ENCODE measurements at regions not wholly inside any gene's neighbourhood (a gene's known extent, or its start where the extent isn't known, plus 50 kb on each side); places are given as distances from the start of the nearest gene placed in this dataset.
"Not testable (repeated sequence)": the region's sequence is repeated elsewhere in the genome, so short reads cannot be mapped to it uniquely, and the experiment has no call there.

DNA sequence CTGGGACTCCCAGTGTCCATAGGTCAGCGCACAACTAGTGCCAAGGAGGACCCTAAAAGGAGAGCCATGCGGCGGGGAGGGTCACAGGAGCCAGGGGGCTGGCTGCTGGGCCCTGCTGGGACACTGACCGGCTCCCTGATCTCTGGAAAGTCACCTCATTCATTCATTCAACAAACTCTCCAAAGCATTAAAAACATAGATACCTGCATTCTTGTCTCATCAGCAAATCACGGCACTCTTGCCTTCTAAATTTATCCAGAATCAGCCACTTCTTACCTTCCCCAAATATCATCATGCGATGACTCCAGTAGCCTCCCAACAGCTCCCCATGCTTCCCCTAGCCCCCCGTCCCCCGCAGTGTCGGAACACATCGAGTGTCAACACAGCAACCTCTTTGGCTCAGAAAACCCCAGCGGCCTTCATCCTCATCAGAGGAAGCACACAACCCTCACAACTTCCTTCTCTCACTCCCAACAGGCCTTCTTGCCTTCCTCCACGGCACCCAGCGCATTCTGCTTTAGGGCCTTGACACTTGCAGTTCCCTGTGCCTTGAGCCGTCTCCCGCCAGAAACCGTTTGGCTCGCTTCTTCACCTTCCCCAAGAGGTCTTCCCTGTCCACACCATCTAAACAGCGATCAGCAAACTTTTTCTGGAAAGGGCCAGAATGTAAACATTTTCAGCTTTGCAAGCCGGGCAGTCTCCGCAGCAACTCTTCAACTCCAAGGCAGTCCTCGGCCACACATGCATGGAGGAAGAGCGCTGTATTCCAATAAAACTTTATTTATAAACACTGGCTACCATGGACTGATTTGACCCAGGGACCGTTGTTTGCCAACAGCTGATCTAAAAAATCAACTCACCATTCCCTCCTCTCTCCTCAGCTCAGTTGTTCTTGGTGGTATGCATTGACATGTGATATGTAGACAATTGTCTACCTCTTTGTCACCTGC lies 119.5 kb upstream of the TNRC6C start:
- DNase-seq (ENCODE audit: low read depth): no peak

DNA sequence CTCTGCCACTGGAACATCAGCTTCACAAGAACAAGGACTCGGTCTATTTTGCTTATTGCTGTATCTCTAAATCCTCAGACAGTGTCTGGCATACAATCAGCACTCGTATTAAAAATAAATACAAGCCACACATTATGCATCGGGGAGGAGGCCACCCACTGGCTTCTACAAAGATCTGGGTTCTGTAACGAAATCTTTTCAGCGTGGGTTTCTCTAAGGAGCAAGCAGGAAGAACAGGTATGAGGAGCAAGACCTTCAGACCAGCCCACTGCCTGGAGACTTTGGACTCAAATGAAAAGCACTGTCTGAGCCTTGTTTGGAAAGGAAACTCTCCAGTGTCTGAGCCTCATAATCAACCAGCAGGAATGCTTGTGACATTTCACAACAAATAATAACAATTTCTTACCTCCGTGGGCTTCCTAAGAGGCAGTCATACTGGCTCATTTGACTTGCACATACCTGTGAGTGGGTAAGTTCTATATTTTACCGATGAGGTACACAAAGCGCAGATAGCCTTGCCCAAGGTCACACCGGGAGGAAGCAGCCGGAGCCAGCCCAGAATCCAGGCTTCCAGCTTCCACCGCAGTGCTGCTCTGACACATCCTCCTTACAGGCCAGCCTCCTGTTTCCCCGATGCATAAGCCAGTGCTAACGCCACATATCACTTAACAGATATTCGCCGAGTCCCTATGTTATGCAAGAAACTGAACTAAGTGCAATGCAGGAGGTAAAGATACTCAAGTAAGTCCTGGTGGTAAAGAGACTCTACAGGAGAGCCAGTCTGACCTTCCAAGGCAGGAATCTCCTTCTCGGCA lies 118.6 kb upstream of the TNRC6C start:
- DNase-seq (ENCODE audit: low read depth): no peak

DNA sequence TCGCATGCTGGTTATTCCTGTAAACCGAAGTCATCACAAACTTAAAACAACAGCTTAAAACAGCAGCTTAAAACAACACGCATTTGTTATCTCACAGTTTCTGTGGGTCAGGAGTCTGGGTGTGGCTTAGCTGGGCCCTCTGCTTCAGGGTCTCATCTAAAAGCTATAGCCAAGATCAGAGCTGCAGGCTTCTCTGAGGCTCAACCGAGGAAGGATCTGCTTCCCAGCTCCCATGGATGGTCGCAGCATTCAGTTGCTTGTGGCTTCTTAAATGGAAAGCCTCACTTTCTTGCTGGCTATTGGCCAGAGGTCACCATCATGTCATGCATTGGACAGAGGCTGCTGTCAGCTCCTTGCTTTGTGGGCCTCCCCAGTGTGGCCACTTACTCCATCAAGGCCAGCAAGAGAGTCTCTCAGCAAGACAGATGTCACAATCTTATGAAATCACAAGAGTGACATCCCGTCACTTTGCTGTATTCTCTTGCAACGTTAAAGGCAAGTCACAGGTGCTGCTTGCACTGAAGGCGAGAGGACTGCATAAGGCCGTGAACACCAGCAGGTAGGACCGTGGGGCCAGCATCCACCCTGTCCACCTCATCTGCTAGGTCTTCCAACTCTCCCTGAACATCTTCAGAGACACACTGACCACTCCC lies 117.9 kb upstream of the TNRC6C start:
- DNase-seq (ENCODE audit: low read depth): no peak

DNA sequence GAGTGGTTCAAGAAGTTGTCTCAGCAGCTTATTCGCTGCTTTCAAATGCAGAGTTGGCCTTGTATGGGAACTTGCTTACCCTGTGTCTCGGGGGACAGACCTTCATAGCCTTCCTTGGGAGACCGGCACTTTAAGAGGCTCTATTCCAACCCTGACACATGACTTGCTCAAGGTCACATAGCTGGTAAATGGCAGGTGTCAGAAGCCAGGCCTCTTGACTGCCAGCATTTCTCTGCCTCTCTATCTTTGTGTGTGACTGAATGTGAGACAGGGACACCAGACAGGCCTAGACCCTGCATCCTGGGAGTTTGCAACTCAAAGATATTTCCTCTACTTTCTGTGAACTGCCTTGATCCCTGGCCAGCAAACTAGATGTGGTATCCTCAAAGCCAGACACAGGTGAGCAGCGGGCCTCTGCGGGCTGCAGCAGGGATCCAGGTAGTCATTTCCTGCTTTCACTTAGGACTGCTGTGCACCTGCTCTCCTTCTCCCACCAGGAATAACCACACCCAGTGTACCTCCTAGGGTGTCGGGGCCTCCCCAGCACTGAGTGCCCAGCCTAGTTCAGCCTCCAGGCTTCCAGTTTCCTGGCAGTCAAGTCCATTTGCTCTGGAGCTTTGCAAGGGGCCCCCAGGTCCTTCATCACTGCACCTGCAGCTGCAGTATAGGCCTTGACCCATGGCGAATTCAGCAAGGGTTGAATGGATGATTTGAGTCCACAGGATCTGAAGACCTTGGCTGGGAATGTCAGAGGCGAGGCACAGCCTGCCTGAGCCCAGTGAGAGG lies 116.6 kb upstream of the TNRC6C start:
- no peak for DNase-seq (ENCODE audit: low read depth)

DNA sequence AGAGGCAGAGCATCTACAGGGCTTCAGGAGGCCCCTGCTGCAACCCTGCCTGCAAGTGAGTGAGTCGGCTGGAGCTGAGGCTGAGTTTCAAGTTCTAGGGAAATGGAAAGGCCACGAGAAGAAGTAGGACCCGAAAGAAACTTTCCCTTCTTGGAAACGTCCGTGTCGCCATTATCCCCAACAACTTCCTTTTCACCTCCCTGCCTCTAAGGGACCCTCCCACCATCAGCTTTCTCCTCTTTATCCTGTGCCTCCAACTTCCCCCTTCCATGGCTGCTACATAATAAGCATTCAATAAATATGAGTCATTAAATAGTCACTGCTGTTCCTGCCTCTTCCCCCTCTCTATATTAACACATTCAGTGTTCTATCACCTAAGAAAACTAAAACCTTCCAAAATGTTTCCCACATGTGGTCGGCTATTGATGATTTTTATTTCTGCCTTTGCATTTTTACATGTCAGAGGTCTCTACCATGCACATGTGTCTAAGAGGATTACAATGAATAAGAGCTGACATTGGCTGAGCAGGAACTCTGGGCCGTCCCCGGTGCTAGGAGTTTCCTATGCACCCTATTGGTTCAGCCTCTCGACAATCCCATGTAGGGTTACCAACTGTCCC lies 115.9 kb upstream of the TNRC6C start:
- no peak for DNase-seq (ENCODE audit: low read depth)

DNA sequence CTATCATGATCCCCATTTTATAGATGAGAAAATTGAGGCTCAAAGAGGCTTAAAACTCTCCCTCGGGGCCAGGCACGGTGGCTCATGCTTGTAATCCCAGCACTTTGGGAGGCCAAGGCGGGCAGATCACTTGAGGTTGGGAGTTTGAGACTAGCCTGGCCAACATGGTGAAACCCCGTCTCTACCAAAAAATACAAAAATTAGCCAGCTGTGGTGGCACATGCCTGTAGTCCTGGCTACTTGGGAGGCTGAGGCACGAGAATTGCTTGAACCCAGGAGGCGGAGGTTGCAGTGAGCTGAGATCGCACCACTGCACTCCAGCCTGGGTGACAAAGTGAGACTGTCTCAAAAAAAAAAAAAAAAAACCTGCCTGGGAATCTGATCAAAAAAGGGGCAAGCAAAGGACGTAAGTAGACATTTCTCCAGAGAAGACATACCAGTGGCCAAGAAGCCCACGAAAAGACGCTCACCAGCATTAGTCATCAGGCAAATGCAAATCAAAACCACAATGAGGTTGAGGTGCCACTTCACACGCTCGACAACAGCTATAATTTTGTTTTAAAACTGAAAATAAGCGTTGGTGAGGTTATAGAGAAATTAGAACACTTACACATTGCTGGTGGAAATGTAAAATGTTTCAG lies 115.1 kb upstream of the TNRC6C start:
- DNase-seq (ENCODE audit: low read depth): not testable (repeated sequence)

DNA sequence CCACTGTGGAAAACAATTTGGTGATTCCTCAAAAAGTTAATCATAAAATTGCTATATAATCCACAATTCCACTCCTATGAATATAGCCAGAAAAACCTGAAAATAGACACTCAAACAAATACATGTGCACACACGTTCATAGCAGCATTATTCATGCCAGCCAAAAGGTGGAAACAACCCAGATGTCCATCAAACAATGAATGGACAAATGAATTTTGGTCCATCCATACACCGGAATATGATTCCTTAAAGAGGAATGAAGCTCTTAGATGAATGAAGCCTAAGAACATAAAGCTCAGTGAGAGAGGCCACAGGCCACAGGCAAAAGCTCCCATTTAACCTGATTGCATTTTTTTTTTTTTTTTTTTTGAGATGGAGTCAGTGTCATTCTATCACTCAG lies 114.6 kb upstream of the TNRC6C start:
- no peak for DNase-seq (ENCODE audit: low read depth)

DNA sequence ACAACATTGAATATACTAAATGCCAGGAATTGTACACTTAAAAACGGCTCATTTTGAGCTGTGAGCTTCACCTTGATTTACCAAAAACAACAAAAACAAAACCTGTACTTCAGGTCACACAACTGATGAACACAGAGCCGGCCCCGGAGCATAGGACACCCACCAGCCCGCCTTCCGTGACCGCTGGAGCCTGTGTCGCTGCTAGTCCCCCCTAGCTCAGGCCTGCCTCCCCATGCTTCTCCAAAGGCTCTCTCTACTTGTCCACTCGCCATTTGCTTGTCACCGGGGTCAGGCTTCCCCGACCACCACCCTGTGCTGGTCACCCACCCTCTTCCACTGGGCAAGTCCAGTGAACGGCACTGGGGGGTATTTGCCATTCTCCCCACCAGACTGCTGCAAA lies 113.8 kb upstream of the TNRC6C start:
- no peak for DNase-seq (ENCODE audit: low read depth)

DNA sequence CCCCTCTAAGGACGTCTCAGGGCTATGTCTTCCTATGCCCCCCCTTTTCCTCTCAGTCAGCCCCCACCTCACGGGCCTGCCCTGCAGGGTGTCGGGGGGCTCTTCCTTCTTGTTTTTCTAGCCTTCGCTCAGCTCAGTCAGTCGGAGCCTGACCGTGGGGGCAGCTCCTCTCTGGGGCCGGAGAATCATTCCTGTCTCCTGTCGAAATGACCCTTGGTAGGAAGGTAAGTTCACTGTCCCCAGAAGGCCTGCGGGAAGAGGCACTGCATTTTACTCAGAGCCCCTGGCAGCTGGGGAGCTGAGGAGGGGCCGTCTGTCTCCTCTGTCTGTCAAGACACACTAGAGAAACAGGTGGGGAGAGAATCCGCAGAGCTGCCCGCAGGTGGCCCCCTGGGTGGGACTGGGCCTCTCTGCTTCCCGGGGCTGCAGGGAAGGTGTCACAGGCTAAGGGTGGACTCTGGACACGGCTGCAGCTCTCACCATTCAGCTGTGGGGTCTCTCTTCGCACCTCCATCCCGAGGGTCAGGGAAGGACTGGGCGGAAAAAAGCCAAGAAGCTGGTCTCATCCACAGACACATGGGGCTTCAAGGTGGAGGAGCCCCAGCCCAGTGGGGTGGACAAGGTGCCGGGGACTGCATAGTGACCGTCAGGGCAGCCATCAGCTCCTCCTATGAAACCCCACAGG lies 112.8 kb upstream of the TNRC6C start:
- no peak for DNase-seq (ENCODE audit: low read depth)

DNA sequence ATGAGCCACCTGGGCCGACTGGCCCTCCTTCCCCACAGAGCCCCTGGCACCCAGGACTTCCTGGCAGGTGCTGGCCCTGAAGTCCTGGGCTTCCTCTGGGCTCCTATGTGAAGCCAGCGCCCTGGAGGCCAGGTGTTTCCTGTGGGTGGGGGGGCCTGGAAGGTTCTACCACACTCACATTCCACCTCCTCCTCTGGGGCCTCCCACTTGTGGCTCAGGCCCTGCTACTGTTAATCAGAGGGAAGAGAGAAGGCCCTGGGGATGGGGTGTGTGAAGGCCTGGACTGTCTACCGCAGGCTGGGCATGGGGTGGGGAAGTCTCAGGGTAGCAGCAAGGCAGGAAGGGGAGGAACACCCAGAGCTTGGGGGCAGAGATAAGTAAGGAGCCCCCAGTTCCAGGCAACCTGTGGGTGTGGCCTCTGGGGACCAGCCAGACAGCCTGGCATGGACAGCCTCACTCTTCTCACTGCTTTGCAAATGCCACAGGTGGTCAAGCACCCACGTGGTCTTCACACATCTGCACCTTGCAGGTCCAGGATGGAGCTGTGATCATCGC lies 111.9 kb upstream of the TNRC6C start:
- no peak for DNase-seq (ENCODE audit: low read depth)

DNA sequence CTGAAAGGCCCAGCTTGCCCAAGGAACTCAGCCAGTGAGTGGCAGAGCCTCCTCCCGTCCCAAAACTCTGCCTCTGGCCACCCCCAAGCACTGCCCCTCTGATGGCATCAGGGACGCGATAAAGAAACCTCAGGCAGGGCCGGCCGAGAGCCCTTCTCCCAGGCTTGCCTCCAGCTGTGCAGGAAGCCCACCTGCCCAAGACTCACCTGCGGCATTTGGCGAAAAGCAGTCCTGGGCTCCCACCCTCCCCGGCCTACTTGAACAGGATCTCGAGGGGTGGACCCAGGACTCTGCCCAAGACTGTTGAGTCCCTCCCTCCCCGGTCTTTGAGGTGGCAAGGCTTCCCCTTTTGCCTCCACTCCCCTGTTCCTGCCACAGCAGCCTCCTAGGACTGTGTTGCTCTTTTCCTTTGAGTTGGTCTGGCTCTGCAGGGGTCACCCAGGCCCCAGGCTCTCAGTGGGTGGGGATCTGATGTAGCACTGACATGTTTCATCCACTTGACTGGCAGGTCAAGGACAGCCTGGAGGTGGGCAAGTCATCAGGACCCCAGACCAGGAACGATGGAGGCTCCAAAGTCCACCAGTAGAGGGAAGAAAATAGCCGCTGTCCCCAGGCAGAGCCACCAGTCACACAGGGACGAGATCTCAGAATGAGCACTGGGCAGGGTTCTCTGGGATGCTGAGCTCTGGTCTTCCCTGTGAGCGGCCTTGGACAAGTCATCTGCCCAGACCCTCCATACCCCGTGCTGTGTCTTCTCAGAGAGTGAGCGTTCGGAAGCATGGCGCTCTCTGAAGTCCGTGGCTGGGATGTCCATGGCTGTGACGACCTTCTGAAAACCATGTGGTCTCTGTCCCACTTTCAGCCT lies 111.0 kb upstream of the TNRC6C start:
- DNase-seq (ENCODE audit: low read depth): no peak

DNA sequence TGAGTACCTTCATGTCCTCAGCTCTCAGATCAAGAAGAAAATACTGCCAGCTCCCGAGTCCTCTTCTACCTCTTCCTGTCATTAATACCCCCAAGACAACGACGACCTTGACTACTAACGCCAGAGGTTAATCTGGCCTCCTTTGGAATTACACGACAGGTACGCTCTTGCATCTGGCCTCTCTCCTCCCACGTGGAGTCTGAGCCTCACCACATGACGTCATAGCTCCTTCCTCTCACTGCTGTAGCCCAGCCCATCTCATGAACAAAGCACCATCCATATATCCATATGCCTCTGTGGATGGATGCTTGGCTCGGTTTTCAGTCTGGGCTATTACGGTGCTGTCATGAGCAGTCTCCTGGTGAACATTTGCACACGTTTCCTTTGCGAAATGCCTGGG lies 110.2 kb upstream of the TNRC6C start:
- DNase-seq (ENCODE audit: low read depth): no peak

DNA sequence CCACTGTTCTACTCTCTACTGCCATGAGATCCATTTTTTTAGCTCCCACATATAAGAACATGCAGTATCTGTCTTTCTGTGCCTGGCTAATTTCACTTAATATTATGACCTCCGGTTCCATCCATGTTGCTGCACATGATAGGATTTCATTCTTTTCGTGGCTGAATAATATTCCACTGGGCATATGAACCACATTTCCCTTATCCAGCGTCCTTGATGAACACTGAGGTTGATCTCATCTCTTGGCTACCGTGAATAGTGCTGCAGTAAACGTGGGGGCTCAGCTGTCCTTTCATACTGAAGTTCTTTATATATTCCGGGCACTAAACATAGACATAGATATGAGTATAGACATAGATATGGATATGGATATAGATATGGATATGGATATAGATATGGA lies 109.3 kb upstream of the TNRC6C start:
- DNase-seq (ENCODE audit: low read depth): no peak

DNA sequence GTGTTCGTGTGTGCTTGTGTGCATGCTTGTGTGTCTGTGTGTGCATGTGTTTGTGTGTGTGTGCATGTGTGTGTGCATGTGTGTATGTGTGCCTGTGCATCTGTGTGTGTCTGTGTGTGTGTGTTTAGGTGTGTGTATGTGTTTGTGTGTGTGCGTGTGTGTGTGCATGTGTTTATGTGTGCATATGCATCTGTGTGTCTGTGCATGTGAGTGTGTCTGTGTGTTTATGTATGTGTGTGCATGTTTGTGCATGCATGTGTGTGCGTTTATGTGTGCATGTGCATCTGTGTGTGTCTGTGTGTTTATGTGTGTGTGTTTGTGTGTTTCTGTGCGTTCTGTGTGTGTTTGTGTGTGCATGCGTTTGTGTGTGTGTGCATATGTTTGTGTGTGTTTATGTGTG lies 106.6 kb upstream of the TNRC6C start:
- DNase-seq (ENCODE audit: low read depth): no peak

DNA sequence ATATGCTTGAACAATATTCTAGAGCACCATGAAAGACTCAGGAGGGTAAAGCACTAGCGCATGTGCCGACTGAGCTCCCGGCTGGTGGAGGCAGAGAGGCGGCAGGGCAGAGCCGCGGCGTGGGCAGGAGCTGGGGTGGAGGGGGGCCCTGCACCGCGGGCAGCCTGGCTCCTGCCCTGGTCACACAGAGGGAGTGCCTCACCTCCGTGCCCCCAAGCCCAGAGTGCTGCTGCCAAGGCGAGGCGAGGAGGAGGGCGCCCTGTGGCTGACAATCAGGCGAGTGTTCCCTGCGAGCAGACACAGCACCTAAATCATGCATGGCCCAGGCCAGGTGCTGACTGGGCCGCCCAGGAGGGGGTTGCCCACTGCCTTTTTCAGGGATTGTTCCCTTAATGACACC lies 105.8 kb upstream of the TNRC6C start:
- DNase-seq (ENCODE audit: low read depth): no peak

DNA sequence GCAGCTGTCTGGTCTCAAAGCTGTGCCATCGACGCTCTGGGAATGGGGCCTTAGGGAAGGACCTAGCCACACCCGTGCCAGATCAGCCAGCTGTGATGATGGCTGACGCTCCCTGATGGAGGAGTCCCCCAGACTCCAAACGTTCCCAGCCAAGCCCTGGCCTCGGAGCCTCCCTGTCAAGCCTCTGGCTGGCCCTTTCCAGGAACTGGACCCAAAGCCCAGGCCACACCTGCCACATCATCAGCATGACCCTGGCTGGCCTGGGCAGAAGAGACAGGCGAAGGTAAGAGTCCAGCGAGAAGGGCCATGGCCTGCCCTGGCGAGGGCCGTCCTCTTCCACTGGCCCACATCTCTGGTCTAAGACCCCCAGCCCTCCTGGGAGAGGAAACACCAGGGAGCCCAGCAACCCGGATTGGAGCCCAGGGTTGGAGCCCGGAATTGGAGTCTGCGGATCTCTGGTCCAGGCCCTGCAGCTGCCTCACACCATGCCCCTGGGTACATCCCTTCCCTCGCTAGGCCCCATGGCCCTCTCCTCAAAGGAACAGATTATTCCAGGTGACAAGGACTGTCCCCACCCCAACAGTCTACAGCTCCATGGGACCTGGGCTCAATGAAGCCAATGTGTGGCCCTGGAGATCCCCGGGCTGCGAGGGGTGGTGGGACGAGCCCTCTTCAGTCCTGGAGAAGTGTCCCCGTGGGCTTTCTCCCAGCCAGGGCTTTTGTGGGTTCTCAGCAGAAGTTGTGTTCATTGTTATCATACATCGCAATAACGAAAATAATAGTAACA lies 105.1 kb upstream of the TNRC6C start:
- DNase-seq (ENCODE audit: low read depth): no peak

DNA sequence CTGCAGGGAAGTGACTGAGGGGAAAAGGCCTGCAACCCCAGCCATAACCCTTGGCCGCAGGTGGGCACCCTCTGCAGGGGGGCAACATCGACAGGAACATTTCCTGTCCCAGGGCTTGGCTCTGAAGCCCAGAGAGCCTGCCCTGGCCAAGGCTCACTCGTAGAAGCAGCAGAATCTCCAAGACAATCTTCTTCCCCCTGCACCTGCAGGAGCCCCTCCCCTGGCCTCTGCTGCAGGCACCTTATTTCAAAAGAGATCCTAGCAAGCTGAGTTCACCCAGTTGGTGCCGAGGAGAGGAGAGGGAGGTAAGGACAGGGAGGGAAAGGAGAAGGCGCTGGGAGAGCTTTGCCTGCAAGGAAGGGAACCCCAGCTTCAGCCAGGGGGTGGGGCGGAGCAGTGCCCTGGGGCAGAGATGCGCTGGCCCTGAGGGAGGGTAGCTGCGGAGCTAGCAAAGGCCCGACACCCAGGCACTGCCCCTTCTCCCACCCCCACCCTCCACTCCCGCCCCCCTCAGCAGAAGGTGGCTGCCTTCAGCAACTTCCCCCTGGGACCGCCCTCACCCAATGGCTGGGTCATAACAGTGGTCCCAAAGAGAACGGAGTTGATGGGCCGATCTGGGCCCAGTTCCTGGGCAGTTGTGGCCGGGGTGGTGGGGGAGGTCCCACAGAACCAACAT lies 104.3 kb upstream of the TNRC6C start:
- DNase-seq (ENCODE audit: low read depth): no peak

All from GM04504 (cell line).